NB4 (cell line): ENCODE measurements at regions not wholly inside any gene's neighbourhood (a gene's known extent, or its start where the extent isn't known, plus 50 kb on each side); places are given as distances from the start of the nearest gene placed in this dataset.

Experiments
- CTCF ChIP-seq: IDR thresholded peaks from one replicate; pipeline ENCODE4 v1.5.1; 2012; ENCODE audit warnings: low read depth, low read length
- MAX ChIP-seq: IDR thresholded peaks from 2 replicates; pipeline ENCODE4 v1.6.1; 2011; ENCODE audit warnings: low read depth, low read length
- MYC ChIP-seq: IDR thresholded peaks from 2 replicates; pipeline ENCODE4 v1.6.1; 2011; ENCODE audit warnings: low read depth, low read length
- POLR2A ChIP-seq: IDR thresholded peaks from 2 replicates; pipeline ENCODE4 v1.6.1; 2011; ENCODE audit warnings: mild to moderate bottlenecking; ENCODE audit not compliant: insufficient read length; ENCODE audit errors: extremely low read depth

- no peak for TF ChIP-seq CTCF
- no peak for TF ChIP-seq POLR2A
- no peak for TF ChIP-seq MYC
- no peak for TF ChIP-seq MAX
These were observed 64.1 kb upstream of the RAD23B start for GRCh38 chr9:107218829-107219485.
